HG03457 (cell line): ENCODE measurements at regions not wholly inside any gene's neighbourhood (a gene's known extent, or its start where the extent isn't known, plus 50 kb on each side); places are given as distances from the start of the nearest gene placed in this dataset.

Experiments used
- ATAC-seq: cut with Tn5 transposase; IDR thresholded peaks from one replicate; pipeline ENCODE4 v1.9.1; 2021; ENCODE audit warnings: moderate number of reproducible peaks; ENCODE audit not compliant: unreplicated experiment

DNA sequence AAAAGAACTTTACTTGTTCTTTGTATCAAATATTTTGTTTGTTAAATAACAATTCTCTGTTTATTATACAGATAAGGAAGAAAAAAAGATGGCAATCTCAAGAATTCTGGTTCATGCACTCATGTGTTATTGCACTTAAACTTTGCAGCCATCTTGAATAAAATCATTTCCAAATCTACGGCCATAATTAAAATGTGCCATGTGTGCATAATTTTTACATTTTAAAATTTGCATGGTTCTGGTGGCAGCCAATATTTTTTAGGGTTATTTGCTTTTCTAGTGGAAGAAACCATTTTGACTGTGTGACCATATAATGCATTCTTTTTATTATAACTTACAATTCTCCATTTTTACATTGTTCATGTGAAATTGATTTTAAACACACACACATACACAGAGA lies 1518.1 kb upstream of the ZEB2 start:
- no peak for ATAC-seq

DNA sequence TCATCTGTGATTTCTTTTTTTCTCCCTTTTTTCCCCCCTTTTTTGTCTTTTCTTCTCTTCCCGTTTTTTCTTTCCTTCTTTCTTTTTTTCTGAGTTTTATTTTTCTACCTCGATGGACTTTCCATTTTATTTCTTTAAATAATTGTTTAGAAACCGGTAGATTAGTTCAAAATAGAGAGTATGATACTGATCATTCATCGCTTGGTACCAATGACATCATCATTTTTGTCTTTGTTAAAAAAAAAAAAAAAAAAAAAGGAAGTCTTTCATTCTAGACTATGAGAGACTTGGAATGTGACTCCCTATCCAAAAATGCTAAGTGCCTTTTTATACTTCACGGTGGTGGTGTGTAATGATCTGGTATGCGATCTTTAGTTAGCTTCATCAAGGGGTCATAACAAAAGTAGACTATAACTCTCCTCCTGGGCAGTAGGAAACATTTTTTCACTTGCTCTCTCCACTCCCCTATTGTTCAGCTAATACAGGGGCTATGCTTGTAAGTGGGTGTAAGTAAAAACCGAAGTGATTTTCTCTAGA lies 1517.5 kb upstream of the ZEB2 start:
- ATAC-seq, result no peak

DNA sequence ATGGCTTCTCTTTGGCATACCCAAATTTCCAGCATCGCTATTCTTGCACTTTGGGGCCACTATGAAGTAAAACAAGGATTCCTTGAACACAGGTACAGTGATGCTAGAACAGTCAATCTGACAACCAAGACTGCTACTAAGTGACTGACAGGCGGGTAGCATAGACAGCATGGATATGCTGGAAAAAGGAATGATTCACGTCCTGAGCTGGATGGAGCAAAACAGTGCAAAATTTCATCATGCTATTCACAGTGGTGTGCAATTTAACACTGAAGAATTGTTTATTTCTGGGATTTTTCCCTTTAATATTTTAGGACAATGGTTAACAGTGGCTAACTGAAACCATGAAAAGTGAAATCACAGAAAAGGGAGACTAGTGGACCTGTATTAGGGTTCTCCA lies 1511.2 kb upstream of the ZEB2 start:
- no peak for ATAC-seq

DNA sequence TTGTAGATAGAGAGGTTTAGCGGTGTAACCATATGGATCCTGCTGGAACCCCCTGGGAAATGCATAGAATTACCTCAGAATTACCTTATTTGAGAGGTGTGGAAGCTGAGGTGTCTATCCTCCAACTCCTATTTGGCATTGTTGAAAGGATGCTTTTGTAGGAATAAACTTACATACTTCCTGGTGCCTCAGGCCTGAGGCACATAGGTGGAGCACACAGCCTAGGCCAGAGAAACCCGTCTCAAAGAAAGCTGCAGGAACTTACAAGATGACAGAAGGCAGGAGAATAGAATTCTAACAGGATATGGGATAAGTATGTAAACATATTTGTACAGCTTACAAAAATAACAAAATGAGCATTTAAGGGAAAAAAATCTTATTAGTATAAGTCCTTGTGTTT lies 1507.2 kb upstream of the ZEB2 start:
- no peak for ATAC-seq

DNA sequence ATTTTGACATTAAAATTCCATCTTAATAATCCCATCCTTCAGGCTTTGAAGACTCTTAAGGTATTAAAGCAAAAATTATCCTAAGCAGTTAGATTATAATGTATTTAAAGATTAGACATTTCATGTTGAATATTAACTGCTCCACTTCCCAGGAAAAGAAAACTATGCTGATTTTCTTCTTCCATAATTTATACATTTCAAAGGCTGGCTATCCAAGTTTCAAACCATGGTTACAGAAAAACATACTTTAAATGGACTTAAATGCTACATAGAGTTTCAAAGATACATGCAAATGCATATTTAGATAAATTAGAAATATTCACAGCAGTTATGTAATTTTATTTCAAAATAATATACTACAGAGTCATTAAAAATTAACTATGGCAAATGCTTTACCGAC lies 1505.6 kb upstream of the ZEB2 start:
- ATAC-seq, result no peak

DNA sequence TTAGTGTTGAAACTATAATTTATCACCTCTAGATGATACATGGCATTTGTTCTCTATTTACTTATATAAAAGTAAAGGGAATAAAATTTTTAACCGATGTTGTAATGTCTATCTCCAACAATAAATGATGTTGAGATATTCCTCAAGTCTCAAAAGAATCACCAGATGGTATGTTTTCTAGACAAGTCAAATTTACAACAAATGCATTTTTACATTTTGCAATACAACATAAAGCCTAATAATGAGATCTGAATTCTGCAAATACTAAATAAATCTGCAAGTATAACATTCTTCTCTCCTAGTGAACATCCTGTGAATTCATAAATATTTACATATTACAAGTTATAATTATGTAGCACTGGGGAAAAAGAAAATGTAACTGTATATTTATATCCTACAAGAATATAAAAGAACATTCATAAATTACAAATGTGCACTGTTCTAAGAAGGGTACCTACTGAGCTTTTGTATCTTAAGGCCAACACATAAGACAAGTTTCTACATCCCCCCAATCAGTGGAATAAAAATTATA lies 1504.4 kb upstream of the ZEB2 start:
- ATAC-seq, result no peak

DNA sequence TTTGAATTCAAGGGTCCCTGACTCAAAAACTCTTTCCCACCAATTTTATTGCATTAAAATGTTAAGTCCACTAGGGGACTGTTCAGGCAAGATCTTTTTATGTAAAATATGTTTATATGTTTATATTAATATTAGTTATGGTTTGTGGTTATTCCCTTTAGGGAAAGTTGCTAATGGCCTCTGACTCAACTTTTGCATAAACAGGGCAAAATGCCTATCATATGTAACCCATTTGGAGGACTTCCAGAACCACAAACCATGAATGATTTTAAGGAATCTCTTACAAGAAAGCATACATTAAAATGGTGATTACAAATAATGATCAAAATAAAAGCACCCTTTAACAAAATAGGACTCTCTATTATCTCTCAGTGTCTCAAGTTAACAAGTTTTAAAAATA lies 1484.5 kb upstream of the ZEB2 start:
- no peak for ATAC-seq

DNA sequence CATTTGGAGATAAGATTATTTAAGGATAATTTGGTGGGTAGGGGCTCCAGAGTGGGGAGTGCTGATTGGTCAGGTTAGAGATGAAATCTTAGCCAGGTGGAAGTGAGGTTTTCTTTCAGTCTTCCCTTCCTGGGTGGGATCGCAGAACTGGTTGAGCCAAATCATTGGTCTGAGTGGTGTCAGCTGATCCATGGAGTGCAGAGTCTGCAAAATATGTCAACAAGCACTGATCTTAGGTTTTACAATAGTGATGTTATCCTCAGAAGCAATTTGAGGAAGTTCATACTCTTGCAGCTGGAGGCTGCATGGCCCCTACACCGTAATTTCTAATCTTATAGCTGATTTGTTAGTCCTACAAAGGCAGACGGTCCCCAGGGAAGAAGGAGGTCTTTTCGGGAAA lies 1483.4 kb upstream of the ZEB2 start:
- ATAC-seq, result no peak

DNA sequence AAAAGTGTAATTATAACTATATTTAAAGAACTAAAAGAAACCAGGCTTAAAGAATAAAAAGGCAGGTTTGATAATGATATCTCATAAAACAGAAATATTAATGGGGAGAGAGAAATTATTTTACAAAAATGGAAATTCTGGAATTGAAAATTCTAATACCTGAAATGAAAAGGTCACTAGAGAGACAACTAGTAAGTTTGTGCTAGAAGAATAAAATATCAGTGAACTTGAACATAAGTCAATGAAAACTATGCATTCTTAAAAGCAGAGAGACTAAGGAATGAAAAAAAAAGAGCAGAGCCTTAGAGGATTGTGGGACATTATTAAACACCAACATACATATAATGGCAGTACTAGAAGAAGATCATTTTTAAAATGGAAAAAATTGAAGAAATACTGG lies 1475.0 kb upstream of the ZEB2 start:
- no peak for ATAC-seq

DNA sequence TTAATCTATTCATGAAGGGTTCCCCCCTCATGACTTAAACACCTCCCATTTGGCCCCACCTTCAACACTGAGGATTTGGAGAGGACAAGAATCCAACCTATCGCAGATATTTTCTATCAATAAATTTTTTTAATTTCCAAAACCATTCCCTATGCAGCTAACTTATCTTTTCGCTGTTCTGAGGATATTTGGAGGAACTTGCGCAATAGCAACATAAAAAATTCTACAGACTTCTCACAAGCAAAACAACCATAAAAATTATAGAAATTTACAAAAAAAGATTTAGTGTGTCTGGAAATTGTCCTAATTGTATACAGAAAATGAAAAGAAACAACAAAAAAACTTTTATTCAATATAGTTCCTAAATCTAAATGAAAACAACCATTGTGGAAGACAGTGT lies 1472.7 kb upstream of the ZEB2 start:
- no peak for ATAC-seq

DNA sequence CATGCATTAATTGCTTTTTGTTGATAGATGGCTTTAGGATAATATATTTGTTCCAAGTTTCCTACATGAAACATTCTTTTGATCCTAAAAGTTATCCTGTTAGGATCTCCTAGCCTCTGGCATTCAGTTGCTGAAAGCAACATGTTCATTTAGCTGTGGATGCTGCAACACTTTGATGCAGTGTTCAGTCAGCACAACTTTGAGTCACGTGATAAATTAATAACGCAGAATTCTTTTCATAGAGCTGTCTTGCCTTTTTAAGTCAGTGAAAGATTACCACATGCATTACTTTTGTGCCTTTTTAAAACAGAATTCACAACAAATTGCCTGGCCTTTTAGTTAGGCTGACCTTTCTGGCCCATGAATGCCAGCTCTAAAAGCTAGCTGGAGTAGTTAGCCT lies 1467.9 kb upstream of the ZEB2 start:
- ATAC-seq, result no peak

DNA sequence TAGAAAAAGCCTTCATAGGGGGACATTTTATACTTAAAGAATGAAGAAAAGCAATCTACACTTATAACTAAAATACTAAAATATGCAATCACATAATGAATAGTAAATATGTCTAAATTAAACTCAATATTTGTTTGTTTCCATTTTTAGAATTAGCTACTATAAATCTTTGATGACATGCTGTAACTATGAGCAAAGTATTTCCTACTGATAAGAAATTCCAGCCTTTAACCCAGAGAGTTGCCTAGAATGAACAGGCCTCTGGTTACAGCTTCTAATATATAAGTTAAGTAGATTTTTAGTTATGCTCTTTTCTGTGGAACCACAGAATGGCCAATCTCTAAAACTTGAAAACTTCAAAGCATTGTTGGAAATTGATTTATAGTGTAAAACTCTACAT lies 1465.6 kb upstream of the ZEB2 start:
- no peak for ATAC-seq

DNA sequence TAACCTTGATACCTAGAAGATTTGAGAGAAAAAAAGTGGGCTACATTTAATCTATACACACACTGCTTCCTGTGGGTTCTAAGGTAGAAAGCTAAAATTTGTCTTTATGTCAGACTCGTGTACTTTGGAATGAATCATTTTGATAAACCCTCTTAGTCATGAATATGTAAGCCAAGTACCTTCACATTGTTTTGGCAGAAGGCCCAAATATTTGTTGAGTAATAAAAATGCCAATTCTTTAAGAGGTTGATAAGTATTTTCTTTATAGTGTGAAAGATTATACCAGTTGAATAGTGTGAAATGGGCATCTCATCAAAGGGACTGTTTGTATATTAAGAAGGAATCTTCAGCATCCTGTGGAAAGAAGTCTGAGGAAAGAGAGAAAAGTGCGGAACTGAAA lies 1464.7 kb upstream of the ZEB2 start:
- ATAC-seq, result no peak

DNA sequence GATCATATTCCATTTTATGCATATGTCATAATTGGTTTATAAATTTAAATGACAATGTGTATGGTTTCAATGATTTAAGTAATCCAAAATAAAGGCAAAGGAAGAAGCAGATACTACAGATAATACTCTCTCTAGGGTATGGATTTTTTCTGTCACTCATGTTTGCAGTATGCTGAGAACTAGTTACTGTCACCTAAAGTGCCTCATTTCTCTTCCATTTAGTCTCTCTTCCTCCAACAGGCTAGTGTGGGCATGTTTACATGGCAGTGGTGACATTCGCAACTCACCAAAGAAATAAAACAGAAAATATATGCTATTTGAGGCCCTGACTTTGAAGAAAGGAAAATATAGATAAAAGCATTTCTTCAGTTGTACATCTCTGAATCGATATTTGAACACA lies 1460.4 kb upstream of the ZEB2 start:
- no peak for ATAC-seq

DNA sequence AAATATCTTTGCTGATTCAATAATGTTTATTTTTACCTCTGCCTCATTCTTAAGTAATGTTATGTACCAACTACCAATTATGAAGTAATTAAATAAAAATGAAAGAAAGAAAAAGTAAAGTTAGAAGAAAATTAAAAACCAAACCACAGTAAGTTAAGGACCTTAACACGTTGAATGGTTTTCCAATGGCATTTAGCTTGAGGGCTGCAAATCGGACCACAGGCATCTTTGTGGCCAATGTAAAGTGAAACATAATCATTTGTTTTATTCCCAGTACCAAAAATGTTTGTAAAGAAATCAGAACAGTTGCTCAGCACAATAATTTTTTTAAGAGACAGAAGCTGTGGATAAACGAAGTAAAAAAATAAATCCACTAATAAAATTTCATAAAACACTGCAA lies 1455.5 kb upstream of the ZEB2 start:
- no peak for ATAC-seq

DNA sequence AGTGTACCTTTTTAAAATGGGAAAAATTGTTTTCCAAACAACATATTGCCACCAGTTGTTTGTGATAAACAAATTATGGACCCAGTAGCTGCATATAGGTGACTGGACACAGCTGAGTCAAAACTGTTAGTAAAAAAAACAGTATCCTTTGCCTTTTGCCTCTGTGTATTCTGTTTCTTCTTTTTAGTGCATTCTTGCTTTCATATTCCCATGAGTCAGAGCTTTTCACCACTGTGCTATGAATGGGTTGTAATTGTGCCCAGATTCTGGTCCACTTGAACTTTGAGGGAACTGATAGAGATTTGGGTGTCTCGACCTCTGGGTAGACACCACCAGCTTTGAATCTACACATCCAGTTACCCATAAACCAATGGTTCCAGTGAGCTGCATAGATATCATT lies 1441.9 kb upstream of the ZEB2 start:
- ATAC-seq, result no peak

DNA sequence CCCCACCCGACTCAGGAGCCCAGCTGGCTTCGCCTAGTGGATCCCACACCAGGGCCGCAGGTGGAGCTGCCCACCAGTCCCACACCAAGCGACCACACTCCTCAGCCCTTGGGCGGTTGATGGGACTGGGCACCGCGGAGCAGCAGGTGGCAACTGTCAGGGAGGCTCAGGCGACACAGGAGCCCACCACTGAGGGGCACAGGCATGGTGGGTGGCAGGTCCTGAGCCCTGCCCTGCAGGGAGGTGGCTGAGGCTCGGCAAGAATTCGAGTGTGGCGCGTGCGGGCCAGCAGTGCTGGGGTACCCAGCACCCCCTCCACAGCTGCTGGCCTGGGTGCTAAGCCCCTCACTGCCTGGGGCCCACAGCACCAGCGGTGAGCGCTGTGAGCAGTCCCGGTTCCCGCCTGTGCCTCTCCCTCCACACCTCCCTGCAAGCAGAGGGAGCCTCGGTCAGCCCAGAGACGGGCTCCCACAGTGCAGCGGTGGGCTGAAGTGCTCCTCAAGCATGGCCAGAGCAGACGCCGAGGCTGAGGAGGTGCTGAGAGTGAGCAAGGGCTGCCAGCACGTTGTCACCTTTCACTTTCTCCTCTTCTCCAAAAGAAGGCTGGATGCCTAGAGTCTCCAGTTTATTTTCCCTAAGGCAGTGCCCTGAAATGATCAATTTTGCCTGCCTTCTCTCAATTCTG lies 1440.7 kb upstream of the ZEB2 start:
- no peak for ATAC-seq

DNA sequence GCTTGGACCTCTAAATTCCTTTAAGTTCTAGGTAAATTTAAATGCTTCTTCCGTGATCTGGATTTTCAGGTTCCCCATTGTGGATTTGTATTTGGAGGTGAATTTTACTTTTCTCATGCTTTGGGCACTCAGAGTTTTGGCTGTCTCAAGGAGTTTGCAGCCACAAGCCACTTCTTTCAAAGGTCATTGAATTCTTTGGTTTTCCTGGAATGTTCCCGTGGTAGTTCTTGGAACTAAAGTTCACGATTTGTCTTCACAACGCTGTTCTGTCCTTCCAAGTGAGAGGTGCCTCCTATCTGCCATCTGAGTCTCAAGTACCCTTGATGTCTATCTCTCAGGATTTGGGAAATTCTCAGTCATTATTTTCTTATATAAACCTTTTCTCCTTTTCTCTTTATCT lies 1438.7 kb upstream of the ZEB2 start:
- ATAC-seq, result no peak

DNA sequence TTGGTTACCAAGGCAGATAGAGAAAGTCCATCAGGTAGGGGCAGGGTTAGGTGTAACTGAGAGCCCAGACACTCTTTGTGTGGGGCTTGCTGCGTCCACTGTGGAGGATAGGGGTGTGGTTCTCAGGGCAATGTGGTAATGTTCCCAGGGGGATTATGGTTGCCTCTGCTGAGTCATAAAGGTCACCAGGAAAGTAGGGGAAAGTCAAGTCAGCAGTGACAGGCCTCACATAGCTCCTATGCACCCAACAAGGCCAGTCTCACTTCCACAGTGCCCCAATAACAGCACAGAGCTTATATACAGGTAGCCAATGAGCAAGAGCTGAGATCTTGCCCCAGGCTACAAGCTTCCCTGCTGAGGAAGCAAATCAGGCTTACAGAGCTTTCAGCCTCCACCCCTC lies 1438.0 kb upstream of the ZEB2 start:
- ATAC-seq, result no peak

DNA sequence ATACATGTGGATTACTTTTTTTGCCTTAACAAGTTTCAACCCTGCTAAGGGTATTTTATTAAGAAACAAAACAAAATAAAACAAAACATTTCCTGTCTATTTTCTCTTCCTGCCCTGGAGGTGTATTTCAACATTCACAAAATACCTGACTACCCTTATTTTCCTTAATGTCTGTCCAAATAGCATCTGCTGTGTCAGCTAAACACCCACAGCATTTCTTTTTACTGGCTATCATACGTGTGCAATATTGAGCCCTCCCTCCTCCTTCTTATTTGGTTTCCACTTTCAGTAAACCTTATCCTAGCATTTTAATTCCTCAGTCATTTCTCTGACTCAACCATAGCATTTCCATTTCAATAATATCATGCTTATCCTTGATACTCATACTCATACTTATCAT lies 1420.0 kb upstream of the ZEB2 start:
- no peak for ATAC-seq

DNA sequence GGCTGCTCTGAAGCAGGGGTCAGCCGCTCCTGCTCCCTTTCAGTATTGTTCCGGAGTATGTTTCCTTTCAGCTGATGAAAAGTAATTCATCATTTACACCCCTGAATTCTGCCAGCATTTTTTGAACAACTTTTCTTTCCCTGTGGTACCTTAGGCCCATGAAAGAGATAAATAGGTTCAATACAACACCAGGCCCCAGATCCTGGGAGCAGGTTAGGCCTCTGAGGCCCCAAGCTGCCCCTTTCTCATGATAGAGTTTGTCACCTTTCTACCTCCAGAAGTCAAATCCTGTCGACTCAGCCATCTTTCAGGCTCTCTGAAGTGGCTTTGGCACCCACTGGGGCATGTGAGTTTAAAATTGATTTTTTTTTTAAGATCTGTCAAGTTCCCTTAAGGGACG lies 1415.1 kb upstream of the ZEB2 start:
- no peak for ATAC-seq

DNA sequence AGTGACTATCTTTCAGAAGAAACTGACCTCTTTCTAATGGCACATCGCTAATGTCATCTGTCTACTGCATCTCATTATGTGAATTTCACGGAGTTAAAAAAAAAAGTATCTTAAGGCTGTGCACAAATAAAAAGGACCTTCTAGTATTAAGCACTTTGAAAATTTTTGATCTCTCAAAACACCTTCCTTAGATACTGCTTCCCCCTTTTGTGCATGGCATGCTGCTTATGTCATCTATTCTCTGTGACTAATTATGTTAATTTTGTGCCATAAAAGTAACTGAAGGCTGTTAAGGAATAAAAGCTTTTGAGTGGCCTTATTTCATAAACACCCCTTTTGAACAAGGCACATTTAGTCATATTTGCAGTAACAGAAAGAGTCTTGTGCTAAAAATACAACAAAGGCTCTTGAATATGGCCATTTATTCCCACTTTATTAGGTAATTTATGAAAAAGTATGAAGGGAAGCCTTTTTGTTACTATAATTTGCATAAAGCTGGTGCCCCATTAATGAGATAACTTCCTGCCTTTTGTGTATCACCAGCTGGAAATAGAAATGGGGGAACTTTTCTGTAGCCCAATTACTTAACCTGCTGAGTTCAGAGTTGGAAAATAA lies 1412.0 kb upstream of the ZEB2 start:
- ATAC-seq, result no peak

DNA sequence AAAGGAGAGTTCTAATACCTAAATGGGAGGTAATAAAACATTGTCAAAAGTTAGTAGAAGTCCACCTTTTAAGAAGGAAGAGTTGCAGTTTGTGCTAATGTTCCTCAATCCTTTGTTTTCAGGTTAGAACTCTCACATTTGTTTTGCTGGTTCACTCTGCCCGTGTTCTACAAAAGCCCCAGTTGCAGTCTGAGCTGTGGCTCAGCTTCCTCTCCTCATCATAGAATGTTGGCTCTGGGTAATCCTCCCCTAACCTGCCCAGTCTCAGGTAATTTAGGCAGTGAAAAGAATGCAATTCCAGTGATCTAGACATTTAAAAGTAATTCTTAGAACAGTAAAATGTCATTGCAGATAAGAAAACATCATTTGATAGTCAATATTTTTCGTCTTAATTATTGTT lies 1410.4 kb upstream of the ZEB2 start:
- ATAC-seq, result no peak
